ENCODE measurements at regions not wholly inside any gene's neighbourhood (a gene's known extent, or its start where the extent isn't known, plus 50 kb on each side); places are given as distances from the start of the nearest gene placed in this dataset.

DNA sequence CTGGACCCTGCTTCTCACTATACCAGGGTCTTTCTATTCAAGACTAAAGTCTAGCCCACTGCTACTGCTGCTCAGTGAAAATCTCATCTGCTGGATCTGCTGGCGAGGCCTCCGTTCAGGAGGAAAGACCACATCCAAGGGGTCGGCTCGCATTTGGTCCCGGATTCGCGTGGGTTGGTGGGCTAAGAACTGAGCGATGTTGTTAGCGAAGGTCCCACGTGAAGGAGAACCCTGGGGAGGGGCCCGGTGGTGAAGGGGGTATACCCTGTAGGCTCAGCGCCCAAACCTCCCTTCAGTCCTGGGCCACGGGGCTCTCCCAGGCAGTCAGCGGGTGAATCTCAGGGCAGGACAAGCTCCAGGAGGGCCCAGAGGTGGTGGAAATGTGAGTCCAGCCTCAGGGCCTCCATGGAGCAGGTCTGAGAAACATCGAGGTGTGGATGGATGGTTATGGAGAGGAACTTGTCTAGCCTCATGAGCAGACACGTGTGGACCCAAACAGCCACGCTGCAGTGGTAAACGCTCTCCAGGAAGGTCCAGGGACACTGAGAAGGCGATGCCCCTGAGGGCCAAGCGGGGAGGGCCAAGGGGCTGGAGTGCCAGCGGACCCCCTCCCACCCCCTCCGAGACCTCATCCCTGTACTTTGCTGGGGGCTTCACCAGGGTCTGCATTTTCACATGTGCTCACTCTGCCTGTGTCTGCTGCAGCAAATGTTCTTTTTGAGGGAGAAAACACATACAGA is 152.3 kb downstream of the CTTN start:
- TF ChIP-seq, protein P1, sequence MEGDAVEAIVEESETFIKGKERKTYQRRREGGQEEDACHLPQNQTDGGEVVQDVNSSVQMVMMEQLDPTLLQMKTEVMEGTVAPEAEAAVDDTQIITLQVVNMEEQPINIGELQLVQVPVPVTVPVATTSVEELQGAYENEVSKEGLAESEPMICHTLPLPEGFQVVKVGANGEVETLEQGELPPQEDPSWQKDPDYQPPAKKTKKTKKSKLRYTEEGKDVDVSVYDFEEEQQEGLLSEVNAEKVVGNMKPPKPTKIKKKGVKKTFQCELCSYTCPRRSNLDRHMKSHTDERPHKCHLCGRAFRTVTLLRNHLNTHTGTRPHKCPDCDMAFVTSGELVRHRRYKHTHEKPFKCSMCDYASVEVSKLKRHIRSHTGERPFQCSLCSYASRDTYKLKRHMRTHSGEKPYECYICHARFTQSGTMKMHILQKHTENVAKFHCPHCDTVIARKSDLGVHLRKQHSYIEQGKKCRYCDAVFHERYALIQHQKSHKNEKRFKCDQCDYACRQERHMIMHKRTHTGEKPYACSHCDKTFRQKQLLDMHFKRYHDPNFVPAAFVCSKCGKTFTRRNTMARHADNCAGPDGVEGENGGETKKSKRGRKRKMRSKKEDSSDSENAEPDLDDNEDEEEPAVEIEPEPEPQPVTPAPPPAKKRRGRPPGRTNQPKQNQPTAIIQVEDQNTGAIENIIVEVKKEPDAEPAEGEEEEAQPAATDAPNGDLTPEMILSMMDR (IDR thresholded peaks at IDR 0.05; ENCODE audit: low read depth, low read length, missing input control): no peak
- no peak for TF ChIP-seq JUND (IDR thresholded peaks at IDR 0.05)
- no peak for TF ChIP-seq SP1 (IDR thresholded peaks at IDR 0.05)
- no peak for TF ChIP-seq TAF1 (conservative IDR thresholded peaks at IDR 0.05)
- no peak for TF ChIP-seq YY1 (IDR thresholded peaks at IDR 0.05)
- TF ChIP-seq, protein P2, sequence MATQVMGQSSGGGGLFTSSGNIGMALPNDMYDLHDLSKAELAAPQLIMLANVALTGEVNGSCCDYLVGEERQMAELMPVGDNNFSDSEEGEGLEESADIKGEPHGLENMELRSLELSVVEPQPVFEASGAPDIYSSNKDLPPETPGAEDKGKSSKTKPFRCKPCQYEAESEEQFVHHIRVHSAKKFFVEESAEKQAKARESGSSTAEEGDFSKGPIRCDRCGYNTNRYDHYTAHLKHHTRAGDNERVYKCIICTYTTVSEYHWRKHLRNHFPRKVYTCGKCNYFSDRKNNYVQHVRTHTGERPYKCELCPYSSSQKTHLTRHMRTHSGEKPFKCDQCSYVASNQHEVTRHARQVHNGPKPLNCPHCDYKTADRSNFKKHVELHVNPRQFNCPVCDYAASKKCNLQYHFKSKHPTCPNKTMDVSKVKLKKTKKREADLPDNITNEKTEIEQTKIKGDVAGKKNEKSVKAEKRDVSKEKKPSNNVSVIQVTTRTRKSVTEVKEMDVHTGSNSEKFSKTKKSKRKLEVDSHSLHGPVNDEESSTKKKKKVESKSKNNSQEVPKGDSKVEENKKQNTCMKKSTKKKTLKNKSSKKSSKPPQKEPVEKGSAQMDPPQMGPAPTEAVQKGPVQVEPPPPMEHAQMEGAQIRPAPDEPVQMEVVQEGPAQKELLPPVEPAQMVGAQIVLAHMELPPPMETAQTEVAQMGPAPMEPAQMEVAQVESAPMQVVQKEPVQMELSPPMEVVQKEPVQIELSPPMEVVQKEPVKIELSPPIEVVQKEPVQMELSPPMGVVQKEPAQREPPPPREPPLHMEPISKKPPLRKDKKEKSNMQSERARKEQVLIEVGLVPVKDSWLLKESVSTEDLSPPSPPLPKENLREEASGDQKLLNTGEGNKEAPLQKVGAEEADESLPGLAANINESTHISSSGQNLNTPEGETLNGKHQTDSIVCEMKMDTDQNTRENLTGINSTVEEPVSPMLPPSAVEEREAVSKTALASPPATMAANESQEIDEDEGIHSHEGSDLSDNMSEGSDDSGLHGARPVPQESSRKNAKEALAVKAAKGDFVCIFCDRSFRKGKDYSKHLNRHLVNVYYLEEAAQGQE (IDR thresholded peaks at IDR 0.05): no peak

Data from liver (tissue), 3 donors.